ENCODE measurements at regions not wholly inside any gene's neighbourhood (a gene's known extent, or its start where the extent isn't known, plus 50 kb on each side); places are given as distances from the start of the nearest gene placed in this dataset.
"Not testable (repeated sequence)": the region's sequence is repeated elsewhere in the genome, so short reads cannot be mapped to it uniquely, and the experiment has no call there.

- H3K9me3 ChIP-seq (ENCODE audit: insufficient read depth in 2 of 2, low read depth in 1 of 2, low read length in 1 of 2); H3K4me2 ChIP-seq (ENCODE audit: insufficient read depth in 1 of 2, low read depth in 2 of 2, low read length in 2 of 2); H4K91ac ChIP-seq (replicated peaks; ENCODE audit: insufficient read length, low read length); H4K20me1 ChIP-seq (replicated peaks in 1 of 2; ENCODE audit: control insufficient read depth in 1 of 2, insufficient read depth in 2 of 2, low read length in 2 of 2); H3K4me3 ChIP-seq (ENCODE audit: extremely low read depth in 1 of 4, insufficient read depth in 2 of 4, low read depth in 3 of 4, low read length in 4 of 4); H3K27me3 ChIP-seq (replicated peaks in 1 of 4; ENCODE audit: control insufficient read depth in 3 of 4, extremely low read depth in 1 of 4, insufficient read depth in 3 of 4, low read length in 3 of 4); H3K14ac ChIP-seq (ENCODE audit: insufficient read length); H2AK5ac ChIP-seq (ENCODE audit: low read depth, low read length); H2AFZ ChIP-seq (ENCODE audit: low read length); H2BK20ac ChIP-seq (ENCODE audit: low read length); H3K23ac ChIP-seq (ENCODE audit: insufficient read length); H3K36me3 ChIP-seq (ENCODE audit: control insufficient read depth in 2 of 4, insufficient read depth in 4 of 4, low read length in 3 of 4); H3K4ac ChIP-seq (replicated peaks; ENCODE audit: insufficient read length, low read depth, low read length); H3K79me2 ChIP-seq (ENCODE audit: control insufficient read depth in 1 of 2, insufficient read depth in 2 of 2, low read length in 2 of 2); H2BK12ac ChIP-seq (ENCODE audit: low read depth, low read length); H3K27ac ChIP-seq (ENCODE audit: low read depth, low read length); POLR2A ChIA-PET (ENCODE audit: partially characterized antibody); CTCF ChIA-PET (ENCODE audit: partially characterized antibody); H4K5ac ChIP-seq (ENCODE audit: insufficient read length, low read depth, low read length); H3K4me1 ChIP-seq (replicated peaks in 1 of 4; ENCODE audit: control insufficient read depth in 3 of 4, insufficient read depth in 4 of 4, low read length in 3 of 4); H3K23me2 ChIP-seq (ENCODE audit: low read depth, low read length); FAIRE-seq; H3K79me1 ChIP-seq (ENCODE audit: low read depth, low read length); H2BK5ac ChIP-seq (ENCODE audit: low read depth, low read length); H3K9ac ChIP-seq (replicated peaks in 1 of 4; ENCODE audit: extremely low read depth in 1 of 4, low read depth in 3 of 4, low read length in 3 of 4); H2BK15ac ChIP-seq (ENCODE audit: low read length); H2BK120ac ChIP-seq (replicated peaks; ENCODE audit: low read depth, low read length); H3K56ac ChIP-seq (replicated peaks; ENCODE audit: insufficient read length, low read depth, low read length); H4K8ac ChIP-seq (ENCODE audit: extremely low read depth, insufficient read depth, low read length); H3K18ac ChIP-seq (ENCODE audit: extremely low read depth, low read length): not testable (repeated sequence)
- 87% methylated on average over 9 of the region's 23 CpGs; no CpG with 5 or more reads in 1 of the 2 experiments for WGBS, 2 experiments (ENCODE audit: extremely low coverage in 1 of 2, insufficient coverage in 1 of 2, insufficient read length in 1 of 2, insufficient replicate concordance in 2 of 2, low coverage in 1 of 2, low lambda C conversion rate in 2 of 2, missing lambda C conversion rate in 1 of 2)
- peak in 1 of 2 experiments; percentile 30 for DNase-seq (ENCODE audit: low read depth in 1 of 2, low spot score in 2 of 2)
Measured at GRCh38 chr17:43304792-43305191, 71.0 kb upstream of the RNU2-1 start.

GRCh38 chr17:43303049-43303448, 69.3 kb upstream of the RNU2-1 start:
- H4K91ac ChIP-seq (replicated peaks; ENCODE audit: insufficient read length, low read length); H3K56ac ChIP-seq (replicated peaks; ENCODE audit: insufficient read length, low read depth, low read length); H2AFZ ChIP-seq (ENCODE audit: low read length); H4K5ac ChIP-seq (ENCODE audit: insufficient read length, low read depth, low read length); H3K4ac ChIP-seq (replicated peaks; ENCODE audit: insufficient read length, low read depth, low read length); H2BK12ac ChIP-seq (ENCODE audit: low read depth, low read length); H4K20me1 ChIP-seq (replicated peaks in 1 of 2; ENCODE audit: control insufficient read depth in 1 of 2, insufficient read depth in 2 of 2, low read length in 2 of 2); H3K4me2 ChIP-seq (ENCODE audit: insufficient read depth in 1 of 2, low read depth in 2 of 2, low read length in 2 of 2); POLR2A ChIA-PET (ENCODE audit: partially characterized antibody); FAIRE-seq; H2BK20ac ChIP-seq (ENCODE audit: low read length); H3K79me2 ChIP-seq (ENCODE audit: control insufficient read depth in 1 of 2, insufficient read depth in 2 of 2, low read length in 2 of 2); H3K36me3 ChIP-seq (ENCODE audit: control insufficient read depth in 2 of 4, insufficient read depth in 4 of 4, low read length in 3 of 4); H3K27ac ChIP-seq (ENCODE audit: low read depth, low read length); H3K9ac ChIP-seq (replicated peaks in 1 of 4; ENCODE audit: extremely low read depth in 1 of 4, low read depth in 3 of 4, low read length in 3 of 4); DNase-seq (ENCODE audit: low read depth in 1 of 2, low spot score in 2 of 2); H3K27me3 ChIP-seq (replicated peaks in 1 of 4; ENCODE audit: control insufficient read depth in 3 of 4, extremely low read depth in 1 of 4, insufficient read depth in 3 of 4, low read length in 3 of 4); H3K18ac ChIP-seq (ENCODE audit: extremely low read depth, low read length); CTCF ChIA-PET (ENCODE audit: partially characterized antibody); H2AK5ac ChIP-seq (ENCODE audit: low read depth, low read length); H2BK5ac ChIP-seq (ENCODE audit: low read depth, low read length); H2BK120ac ChIP-seq (replicated peaks; ENCODE audit: low read depth, low read length); H3K79me1 ChIP-seq (ENCODE audit: low read depth, low read length); H3K4me3 ChIP-seq (ENCODE audit: extremely low read depth in 1 of 4, insufficient read depth in 2 of 4, low read depth in 3 of 4, low read length in 4 of 4); H4K8ac ChIP-seq (ENCODE audit: extremely low read depth, insufficient read depth, low read length); H3K4me1 ChIP-seq (replicated peaks in 1 of 4; ENCODE audit: control insufficient read depth in 3 of 4, insufficient read depth in 4 of 4, low read length in 3 of 4); H3K14ac ChIP-seq (ENCODE audit: insufficient read length); H3K9me3 ChIP-seq (ENCODE audit: insufficient read depth in 2 of 2, low read depth in 1 of 2, low read length in 1 of 2); H3K23ac ChIP-seq (ENCODE audit: insufficient read length); H2BK15ac ChIP-seq (ENCODE audit: low read length); H3K23me2 ChIP-seq (ENCODE audit: low read depth, low read length): not testable (repeated sequence)
- WGBS, 2 experiments (ENCODE audit: extremely low coverage in 1 of 2, insufficient coverage in 1 of 2, insufficient read length in 1 of 2, insufficient replicate concordance in 2 of 2, low coverage in 1 of 2, low lambda C conversion rate in 2 of 2, missing lambda C conversion rate in 1 of 2), result no CpG with 5 or more reads among the region's 5 CpGs

Measured in H1 (cell line).